ENCODE measurements at regions not wholly inside any gene's neighbourhood (a gene's known extent, or its start where the extent isn't known, plus 50 kb on each side); places are given as distances from the start of the nearest gene placed in this dataset.

- H3K4me1 ChIP-seq (ENCODE audit: control insufficient read depth, insufficient read depth, low read length) = no peaks in the 10 kb centered on the region
- no peaks in the 10 kb centered on the region for H3K27me3 ChIP-seq (ENCODE audit: control insufficient read depth, insufficient read depth, low read length)
- no peak overlapping the region for H3K4me3 ChIP-seq (ENCODE audit: low read length)
- no CpG with 5 or more reads among the region's 1 CpG for WGBS (ENCODE audit: insufficient coverage, low lambda C conversion rate)
- no peaks in the 10 kb centered on the region for H3K36me3 ChIP-seq (ENCODE audit: control insufficient read depth, insufficient read depth, low read length)
- H3K27ac ChIP-seq (ENCODE audit: low read length) = no peak overlapping the region
- no peaks in the 10 kb centered on the region for H3K9me3 ChIP-seq (ENCODE audit: control insufficient read depth, low read depth, low read length)
- DNase-seq = no peak
These were observed 648.3 kb upstream of the PKDCC start for GRCh38 chr2:41399437-41400087.

- no peaks in the 10 kb centered on the region for H3K9me3 ChIP-seq (ENCODE audit: control insufficient read depth, low read depth, low read length)
- H3K36me3 ChIP-seq (ENCODE audit: control insufficient read depth, insufficient read depth, low read length) = no peaks in the 10 kb centered on the region
- no peak for DNase-seq
- no peaks in the 10 kb centered on the region for H3K27me3 ChIP-seq (ENCODE audit: control insufficient read depth, insufficient read depth, low read length)
- no peaks in the 10 kb centered on the region for H3K4me1 ChIP-seq (ENCODE audit: control insufficient read depth, insufficient read depth, low read length)
- WGBS (ENCODE audit: insufficient coverage, low lambda C conversion rate) = 50% methylated on average over 2 of the region's 6 CpGs
- no peak overlapping the region for H3K4me3 ChIP-seq (ENCODE audit: low read length)
- no peak overlapping the region for H3K27ac ChIP-seq (ENCODE audit: low read length)
These were observed 647.6 kb upstream of the PKDCC start for GRCh38 chr2:41400088-41400665.

GRCh38 chr2:41405441-41405840, 642.4 kb upstream of the PKDCC start:
- Histone ChIP-seq H3K27ac (ENCODE audit: low read length) (no peak overlapping the region), H3K27me3 (ENCODE audit: control insufficient read depth, insufficient read depth, low read length) (no peaks in the 10 kb centered on the region), H3K4me1 (ENCODE audit: control insufficient read depth, insufficient read depth, low read length) (no peaks in the 10 kb centered on the region), H3K36me3 (ENCODE audit: control insufficient read depth, insufficient read depth, low read length) (no peaks in the 10 kb centered on the region), H3K9me3 (ENCODE audit: control insufficient read depth, low read depth, low read length) (no peaks in the 10 kb centered on the region), H3K4me3 (ENCODE audit: low read length) (no peak overlapping the region)
- 86% methylated on average over 2 of the region's 2 CpGs for WGBS (ENCODE audit: insufficient coverage, low lambda C conversion rate)
- DNase-seq = no peak

- no peaks in the 10 kb centered on the region for H3K4me1 ChIP-seq (ENCODE audit: control insufficient read depth, insufficient read depth, low read length)
- no peak for DNase-seq
- no peak overlapping the region for H3K27ac ChIP-seq (ENCODE audit: low read length)
- H3K9me3 ChIP-seq (ENCODE audit: control insufficient read depth, low read depth, low read length) = no peaks in the 10 kb centered on the region
- H3K36me3 ChIP-seq (ENCODE audit: control insufficient read depth, insufficient read depth, low read length) = no peaks in the 10 kb centered on the region
- no peaks in the 10 kb centered on the region for H3K27me3 ChIP-seq (ENCODE audit: control insufficient read depth, insufficient read depth, low read length)
- 93% methylated on average over 2 of the region's 4 CpGs for WGBS (ENCODE audit: insufficient coverage, low lambda C conversion rate)
- H3K4me3 ChIP-seq (ENCODE audit: low read length) = no peak overlapping the region
These were observed 638.5 kb upstream of the PKDCC start for GRCh38 chr2:41409328-41409727.

GRCh38 chr2:41410011-41410410, 637.8 kb upstream of the PKDCC start:
- Histone ChIP-seq H3K4me3 (ENCODE audit: low read length) (no peak overlapping the region), H3K4me1 (ENCODE audit: control insufficient read depth, insufficient read depth, low read length) (no peaks in the 10 kb centered on the region), H3K27ac (ENCODE audit: low read length) (no peak overlapping the region), H3K36me3 (ENCODE audit: control insufficient read depth, insufficient read depth, low read length) (no peaks in the 10 kb centered on the region), H3K27me3 (ENCODE audit: control insufficient read depth, insufficient read depth, low read length) (no peaks in the 10 kb centered on the region), H3K9me3 (ENCODE audit: control insufficient read depth, low read depth, low read length) (no peaks in the 10 kb centered on the region)
- DNase-seq = no peak
- no CpG with 5 or more reads among the region's 3 CpGs for WGBS (ENCODE audit: insufficient coverage, low lambda C conversion rate)

- Histone ChIP-seq H3K27me3 (ENCODE audit: control insufficient read depth, insufficient read depth, low read length) (no peaks in the 10 kb centered on the region), H3K36me3 (ENCODE audit: control insufficient read depth, insufficient read depth, low read length) (no peaks in the 10 kb centered on the region), H3K27ac (ENCODE audit: low read length) (no peak overlapping the region), H3K4me3 (ENCODE audit: low read length) (no peak overlapping the region), H3K4me1 (ENCODE audit: control insufficient read depth, insufficient read depth, low read length) (no peaks in the 10 kb centered on the region), H3K9me3 (ENCODE audit: control insufficient read depth, low read depth, low read length) (no peaks in the 10 kb centered on the region)
- no peak for DNase-seq
- WGBS (ENCODE audit: insufficient coverage, low lambda C conversion rate) = 80% methylated on average over 3 of the region's 4 CpGs
These were observed 633.9 kb upstream of the PKDCC start for GRCh38 chr2:41413813-41414485.

GRCh38 chr2:41414486-41415230, 633.2 kb upstream of the PKDCC start:
- Histone ChIP-seq H3K27ac (ENCODE audit: low read length) (no peak overlapping the region), H3K4me1 (ENCODE audit: control insufficient read depth, insufficient read depth, low read length) (no peaks in the 10 kb centered on the region), H3K36me3 (ENCODE audit: control insufficient read depth, insufficient read depth, low read length) (no peaks in the 10 kb centered on the region), H3K27me3 (ENCODE audit: control insufficient read depth, insufficient read depth, low read length) (no peaks in the 10 kb centered on the region), H3K4me3 (ENCODE audit: low read length) (no peak overlapping the region), H3K9me3 (ENCODE audit: control insufficient read depth, low read depth, low read length) (no peaks in the 10 kb centered on the region)
- 100% methylated on average over 1 of the region's 5 CpGs for WGBS (ENCODE audit: insufficient coverage, low lambda C conversion rate)
- DNase-seq = no peak

- Histone ChIP-seq H3K27ac (ENCODE audit: low read length) (no peak overlapping the region), H3K36me3 (ENCODE audit: control insufficient read depth, insufficient read depth, low read length) (no peaks in the 10 kb centered on the region), H3K27me3 (ENCODE audit: control insufficient read depth, insufficient read depth, low read length) (no peaks in the 10 kb centered on the region), H3K4me3 (ENCODE audit: low read length) (no peak overlapping the region), H3K4me1 (ENCODE audit: control insufficient read depth, insufficient read depth, low read length) (no peaks in the 10 kb centered on the region), H3K9me3 (ENCODE audit: control insufficient read depth, low read depth, low read length) (no peaks in the 10 kb centered on the region)
- no peak for DNase-seq
- 82% methylated on average over 1 of the region's 1 CpG for WGBS (ENCODE audit: insufficient coverage, low lambda C conversion rate)
These were observed 630.3 kb upstream of the PKDCC start for GRCh38 chr2:41417511-41417910.

GRCh38 chr2:41420219-41420618, 627.6 kb upstream of the PKDCC start:
- Histone ChIP-seq H3K27me3 (ENCODE audit: control insufficient read depth, insufficient read depth, low read length) (no peaks in the 10 kb centered on the region), H3K4me1 (ENCODE audit: control insufficient read depth, insufficient read depth, low read length) (no peaks in the 10 kb centered on the region), H3K36me3 (ENCODE audit: control insufficient read depth, insufficient read depth, low read length) (no peaks in the 10 kb centered on the region), H3K27ac (ENCODE audit: low read length) (no peak overlapping the region), H3K9me3 (ENCODE audit: control insufficient read depth, low read depth, low read length) (no peaks in the 10 kb centered on the region), H3K4me3 (ENCODE audit: low read length) (no peak overlapping the region)
- WGBS (ENCODE audit: insufficient coverage, low lambda C conversion rate) = 63% methylated on average over 1 of the region's 3 CpGs
- no peak for DNase-seq

- Histone ChIP-seq H3K27ac (ENCODE audit: low read length) (no peak overlapping the region), H3K27me3 (ENCODE audit: control insufficient read depth, insufficient read depth, low read length) (no peaks in the 10 kb centered on the region), H3K4me1 (ENCODE audit: control insufficient read depth, insufficient read depth, low read length) (no peaks in the 10 kb centered on the region), H3K9me3 (ENCODE audit: control insufficient read depth, low read depth, low read length) (no peaks in the 10 kb centered on the region), H3K36me3 (ENCODE audit: control insufficient read depth, insufficient read depth, low read length) (no peaks in the 10 kb centered on the region), H3K4me3 (ENCODE audit: low read length) (no peak overlapping the region)
- WGBS (ENCODE audit: insufficient coverage, low lambda C conversion rate) = no CpG with 5 or more reads among the region's 1 CpG
- no peak for DNase-seq
These were observed 626.9 kb upstream of the PKDCC start for GRCh38 chr2:41420872-41421271.
